ENCODE measurements at regions not wholly inside any gene's neighbourhood (a gene's known extent, or its start where the extent isn't known, plus 50 kb on each side); places are given as distances from the start of the nearest gene placed in this dataset.

- POLR2A ChIA-PET, result no interaction called here
- BruUV-seq (replicated peaks), result no TSS peak
- CTCF ChIA-PET, result interaction anchor here (0.6 kb wide), 2 partner anchors 61 to 198 kb away, joined by 3 to 11 read pairs; no protein-coding TSS in a partner anchor
Observed at GRCh38 chr11:98955551-98955950, 65.2 kb upstream of the CNTN5 start.

GRCh38 chr11:98964146-98964545 is 56.6 kb upstream of the CNTN5 start:
- TF ChIP-seq CTCF (IDR thresholded peaks at IDR 0.05; ENCODE audit: insufficient read depth in 1 of 2, low read depth in 1 of 2, low read length in 1 of 2, severe bottlenecking in 1 of 2, unreplicated experiment in 1 of 2), result no peak
- Histone ChIP-seq H3K4me1 (no peaks in the 10 kb centered on the region), H3K36me3 (ENCODE audit: control insufficient read depth, insufficient read depth, low read length) (no peaks in the 10 kb centered on the region), H3K4me3 (ENCODE audit: low read depth, low read length) (no peak overlapping the region), H3K9me3 (peaks cover 2% of the 10 kb centered on the region; the same call in 1 of the 2 replicates), H3K27me3 (replicated peaks; ENCODE audit: control insufficient read depth, insufficient read depth, low read length) (no peaks in the 10 kb centered on the region)
- POLR2A ChIA-PET, result no interaction called here
- no peak overlapping the region for H3K27ac Mint-ChIP-seq (ENCODE audit: unreplicated experiment)
- H3K36me3 Mint-ChIP-seq (ENCODE audit: insufficient read depth, unreplicated experiment), result no peaks in the 10 kb centered on the region
- BruUV-seq (replicated peaks), result no TSS peak
- H3K4me3 Mint-ChIP-seq (ENCODE audit: unreplicated experiment), result no peak overlapping the region
- CTCF ChIA-PET, result no interaction called here
- H3K27me3 Mint-ChIP-seq (ENCODE audit: insufficient read depth, unreplicated experiment), result no peaks in the 10 kb centered on the region
- no peaks in the 10 kb centered on the region for H3K9me3 Mint-ChIP-seq (ENCODE audit: unreplicated experiment)
- DNase-seq, result no peak
- intact Hi-C loops (cut with micrococcal nuclease; ENCODE audit: unreplicated experiment), result no loop called here
- no peaks in the 10 kb centered on the region for H3K4me1 Mint-ChIP-seq (ENCODE audit: low read depth, unreplicated experiment)

More at GRCh38 chr11:98955551-98955950, 65.2 kb upstream of the CNTN5 start:
- Mint-ChIP-seq H3K27ac (ENCODE audit: unreplicated experiment) (no peak overlapping the region), H3K4me3 (ENCODE audit: unreplicated experiment) (no peak overlapping the region), H3K9me3 (ENCODE audit: unreplicated experiment) (no peaks in the 10 kb centered on the region), H3K36me3 (ENCODE audit: insufficient read depth, unreplicated experiment) (no peaks in the 10 kb centered on the region), H3K27me3 (ENCODE audit: insufficient read depth, unreplicated experiment) (no peaks in the 10 kb centered on the region), H3K4me1 (ENCODE audit: low read depth, unreplicated experiment) (no peaks in the 10 kb centered on the region)
- intact Hi-C loops (cut with micrococcal nuclease; ENCODE audit: unreplicated experiment), result no loop called here
- Histone ChIP-seq H3K4me1 (no peaks in the 10 kb centered on the region), H3K36me3 (ENCODE audit: control insufficient read depth, insufficient read depth, low read length) (no peaks in the 10 kb centered on the region), H3K4me3 (ENCODE audit: low read depth, low read length) (no peak overlapping the region), H3K9me3 (no peaks in the 10 kb centered on the region), H3K27me3 (replicated peaks; ENCODE audit: control insufficient read depth, insufficient read depth, low read length) (no peaks in the 10 kb centered on the region)
- no peak for DNase-seq
- no peak for TF ChIP-seq CTCF (IDR thresholded peaks at IDR 0.05; ENCODE audit: insufficient read depth in 1 of 2, low read depth in 1 of 2, low read length in 1 of 2, severe bottlenecking in 1 of 2, unreplicated experiment in 1 of 2)

GRCh38 chr11:98965358-98965757 is 55.4 kb upstream of the CNTN5 start:
- ChIA-PET POLR2A (no interaction called here), CTCF (no interaction called here)
- DNase-seq, result no peak
- BruUV-seq (replicated peaks), result no TSS peak
- H3K4me3 ChIP-seq (ENCODE audit: low read depth, low read length), result no peak overlapping the region
- intact Hi-C loops (cut with micrococcal nuclease; ENCODE audit: unreplicated experiment), result no loop called here
- no peak for TF ChIP-seq CTCF (IDR thresholded peaks at IDR 0.05; ENCODE audit: insufficient read depth in 1 of 2, low read depth in 1 of 2, low read length in 1 of 2, severe bottlenecking in 1 of 2, unreplicated experiment in 1 of 2)
- H3K4me1 ChIP-seq, result no peaks in the 10 kb centered on the region
- H3K27me3 ChIP-seq (replicated peaks; ENCODE audit: control insufficient read depth, insufficient read depth, low read length), result no peaks in the 10 kb centered on the region
- H3K9me3 Mint-ChIP-seq (ENCODE audit: unreplicated experiment), result no peaks in the 10 kb centered on the region
- H3K27me3 Mint-ChIP-seq (ENCODE audit: insufficient read depth, unreplicated experiment), result no peaks in the 10 kb centered on the region
- no peak overlapping the region for H3K4me3 Mint-ChIP-seq (ENCODE audit: unreplicated experiment)
- H3K27ac Mint-ChIP-seq (ENCODE audit: unreplicated experiment), result no peak overlapping the region
- H3K36me3 ChIP-seq (ENCODE audit: control insufficient read depth, insufficient read depth, low read length), result no peaks in the 10 kb centered on the region
- H3K36me3 Mint-ChIP-seq (ENCODE audit: insufficient read depth, unreplicated experiment), result no peaks in the 10 kb centered on the region
- no peaks in the 10 kb centered on the region for H3K4me1 Mint-ChIP-seq (ENCODE audit: low read depth, unreplicated experiment)
- peaks cover 2% of the 10 kb centered on the region; the same call in 1 of the 2 replicates for H3K9me3 ChIP-seq
